ENCODE measurements at regions not wholly inside any gene's neighbourhood (a gene's known extent, or its start where the extent isn't known, plus 50 kb on each side); places are given as distances from the start of the nearest gene placed in this dataset.

GRCh38 chr7:84678841-84679240, 484.3 kb upstream of the SEMA3A start:
- FAIRE-seq: no peak
- Histone ChIP-seq H3K4me3 (ENCODE audit: low read depth, low read length) (no peak overlapping the region), H3K36me3 (ENCODE audit: control insufficient read depth, insufficient read depth, low read length) (no peaks in the 10 kb centered on the region), H3K27me3 (ENCODE audit: control insufficient read depth, insufficient read depth, low read length) (no peaks in the 10 kb centered on the region)
- DNase-seq (ENCODE audit: low read depth): no peak
- TF ChIP-seq CTCF (IDR thresholded peaks at IDR 0.05; ENCODE audit: insufficient read depth, low read length, severe bottlenecking): no peak

- DNase-seq (ENCODE audit: low read depth): peak; percentile 86
- FAIRE-seq: no peak
- no peaks in the 10 kb centered on the region for H3K36me3 ChIP-seq (ENCODE audit: control insufficient read depth, insufficient read depth, low read length)
- TF ChIP-seq CTCF (IDR thresholded peaks at IDR 0.05; ENCODE audit: insufficient read depth, low read length, severe bottlenecking): no peak
- H3K4me3 ChIP-seq (ENCODE audit: low read depth, low read length): no peak overlapping the region
- H3K27me3 ChIP-seq (ENCODE audit: control insufficient read depth, insufficient read depth, low read length): no peaks in the 10 kb centered on the region
Measured at GRCh38 chr7:84677117-84677732, 482.6 kb upstream of the SEMA3A start.

GRCh38 chr7:84675633-84676034, 481.0 kb upstream of the SEMA3A start:
- DNase-seq (ENCODE audit: low read depth) (peak; percentile 100), FAIRE-seq (peak; percentile 23)
- TF ChIP-seq CTCF (IDR thresholded peaks at IDR 0.05; ENCODE audit: insufficient read depth, low read length, severe bottlenecking): no peak
- no peaks in the 10 kb centered on the region for H3K27me3 ChIP-seq (ENCODE audit: control insufficient read depth, insufficient read depth, low read length)
- H3K36me3 ChIP-seq (ENCODE audit: control insufficient read depth, insufficient read depth, low read length): no peaks in the 10 kb centered on the region
- H3K4me3 ChIP-seq (ENCODE audit: low read depth, low read length): no peak overlapping the region

- Histone ChIP-seq H3K36me3 (ENCODE audit: control insufficient read depth, insufficient read depth, low read length) (no peaks in the 10 kb centered on the region), H3K4me3 (ENCODE audit: low read depth, low read length) (no peak overlapping the region), H3K27me3 (ENCODE audit: control insufficient read depth, insufficient read depth, low read length) (no peaks in the 10 kb centered on the region)
- DNase-seq (ENCODE audit: low read depth): peak; percentile 91
- FAIRE-seq: no peak
- TF ChIP-seq CTCF (IDR thresholded peaks at IDR 0.05; ENCODE audit: insufficient read depth, low read length, severe bottlenecking): no peak
Measured at GRCh38 chr7:84674236-84674913, 479.8 kb upstream of the SEMA3A start.

GRCh38 chr7:84669177-84669732, 474.7 kb upstream of the SEMA3A start:
- DNase-seq (ENCODE audit: low read depth) (no peak), FAIRE-seq (no peak)
- H3K27me3 ChIP-seq (ENCODE audit: control insufficient read depth, insufficient read depth, low read length): no peaks in the 10 kb centered on the region
- H3K36me3 ChIP-seq (ENCODE audit: control insufficient read depth, insufficient read depth, low read length): no peaks in the 10 kb centered on the region
- no peak for TF ChIP-seq CTCF (IDR thresholded peaks at IDR 0.05; ENCODE audit: insufficient read depth, low read length, severe bottlenecking)
- H3K4me3 ChIP-seq (ENCODE audit: low read depth, low read length): no peak overlapping the region

All from bronchial epithelial cell (primary cell).